SK-N-SH treated with all-trans-retinoic acid at 6 μM for 48 hours (cell line): ENCODE measurements at regions not wholly inside any gene's neighbourhood (a gene's known extent, or its start where the extent isn't known, plus 50 kb on each side); places are given as distances from the start of the nearest gene placed in this dataset.

ENCODE experiments used
- ARNTL ChIP-seq: fragments of 450-650 bp; formaldehyde crosslinking; IDR thresholded peaks from 2 replicates; pipeline ENCODE4 v1.5.0; 2020; ENCODE audit warnings: low read depth, mild to moderate bottlenecking, moderate library complexity, borderline replicate concordance
- BACH2 ChIP-seq: fragments of 250-450 bp; sonication (Bioruptor Pico); IDR thresholded peaks from 2 replicates; pipeline ENCODE4 v1.9.0; 2021; ENCODE audit warnings: mild to moderate bottlenecking, borderline replicate concordance
- ESRRG ChIP-seq: fragments of 250-450 bp; sonication (Bioruptor Pico); IDR thresholded peaks from 2 replicates; pipeline ENCODE4 v1.6.1; 2021; ENCODE audit warnings: mild to moderate bottlenecking
- PATZ1 ChIP-seq: fragments of 250-450 bp; sonication (Bioruptor Pico); IDR thresholded peaks from 2 replicates; pipeline ENCODE4 v1.8.0; 2020; ENCODE audit warnings: mild to moderate bottlenecking, moderate library complexity, borderline replicate concordance
- SNAI2 ChIP-seq: fragments of 250-450 bp; sonication (Bioruptor Pico); IDR thresholded peaks from 2 replicates; pipeline ENCODE4 v1.5.0; 2020; ENCODE audit warnings: mild to moderate bottlenecking, moderate library complexity
- TSHZ2 ChIP-seq: fragments of 250-450 bp; sonication (Bioruptor Pico); IDR thresholded peaks from 2 replicates; pipeline ENCODE4 v1.5.0; 2020; ENCODE audit warnings: mild to moderate bottlenecking, moderate library complexity
- ZFP3 ChIP-seq: fragments of 250-450 bp; sonication (Bioruptor Pico); IDR thresholded peaks from 2 replicates; pipeline ENCODE4 v1.5.0; 2020; ENCODE audit warnings: mild to moderate bottlenecking, moderate library complexity
- ZFP30 ChIP-seq: fragments of 450-650 bp; formaldehyde crosslinking; IDR thresholded peaks from 2 replicates; pipeline ENCODE4 v1.5.0; 2022; ENCODE audit warnings: mild to moderate bottlenecking, moderate library complexity
- ZNF565 ChIP-seq: fragments of 450-650 bp; formaldehyde crosslinking; conservative IDR thresholded peaks from 2 replicates; pipeline ENCODE4 v1.5.0; 2020; ENCODE audit warnings: low read depth, mild to moderate bottlenecking, moderate library complexity

- TF ChIP-seq SNAI2: no peak
- no peak for TF ChIP-seq ZNF565 (CRISPR knock-in tag)
- no peak for TF ChIP-seq ARNTL (CRISPR knock-in tag)
- no peak for TF ChIP-seq ZFP3 (CRISPR knock-in tag)
- no peak for TF ChIP-seq PATZ1 (CRISPR knock-in tag)
- no peak for TF ChIP-seq BACH2 (CRISPR knock-in tag)
- TF ChIP-seq TSHZ2: no peak
- no peak for TF ChIP-seq ZFP30
- TF ChIP-seq ESRRG: no peak
Measured at GRCh38 chr17:13753154-13753553, 151.4 kb upstream of the HS3ST3A1 start.
